H1 (cell line): ENCODE measurements at regions not wholly inside any gene's neighbourhood (a gene's known extent, or its start where the extent isn't known, plus 50 kb on each side); places are given as distances from the start of the nearest gene placed in this dataset.

Experiments
- CTCF ChIA-PET: fragments of 300-600 bp; sonication (Branson Sonifier 250); formaldehyde crosslinking; loops from one replicate; lab custom pipeline; 2021; ENCODE audit not compliant: partially characterized antibody; lab: Charles Lee
- POLR2A ChIA-PET: fragments of 300-600 bp; sonication (Branson Sonifier 250); formaldehyde crosslinking; loops from one replicate; lab custom pipeline; 2021; ENCODE audit warnings: inconsistent platforms; ENCODE audit not compliant: partially characterized antibody; lab: Charles Lee
- DNase-seq, 2 experiments: peaks; one replicate each; pipeline versions ENCODE4 v3.0.0 to v3.0.0-alpha.2; 2010 to 2022; ENCODE audit warnings: low spot score in 2 of 2, low read depth in 1 of 2, mixed read lengths in 1 of 2
- FAIRE-seq: peaks from 2 replicates; lab custom pipeline; 2011; peaks lifted over from hg19 to GRCh38; lab: Jason Lieb, UNC
- H2AFZ ChIP-seq: 2 replicates; pipeline ENCODE4 v1.8.1; 2012; ENCODE audit warnings: low read length, inconsistent platforms
- H2AK5ac ChIP-seq: 2 replicates; pipeline ENCODE4 v1.6.1; 2013; ENCODE audit warnings: low read depth, low read length
- H2BK120ac ChIP-seq: replicated peaks from 2 replicates; pipeline ENCODE3; 2013; ENCODE audit warnings: low read depth, low read length, inconsistent platforms
- H2BK12ac ChIP-seq: 2 replicates; pipeline ENCODE4 v1.6.1; 2013; ENCODE audit warnings: low read depth, low read length
- H2BK15ac ChIP-seq: 2 replicates; pipeline ENCODE4 v1.6.1; 2013; ENCODE audit warnings: low read length
- H2BK20ac ChIP-seq: 2 replicates; pipeline ENCODE4 v1.6.1; 2013; ENCODE audit warnings: low read length
- H2BK5ac ChIP-seq: 2 replicates; pipeline ENCODE4 v1.6.1; 2013; ENCODE audit warnings: low read depth, low read length
- H3K14ac ChIP-seq: 2 replicates; pipeline ENCODE4 v1.6.1; 2013; ENCODE audit warnings: inconsistent platforms; ENCODE audit not compliant: insufficient read length
- H3K18ac ChIP-seq: 2 replicates; pipeline ENCODE4 v1.6.1; 2013; ENCODE audit warnings: low read length; ENCODE audit errors: extremely low read depth
- H3K23ac ChIP-seq: 2 replicates; pipeline ENCODE4 v1.6.1; 2013; ENCODE audit warnings: inconsistent platforms; ENCODE audit not compliant: insufficient read length
- H3K23me2 ChIP-seq: 2 replicates; pipeline ENCODE4 v1.6.1; 2013; ENCODE audit warnings: low read depth, low read length
- H3K27ac ChIP-seq: 2 replicates; pipeline ENCODE4 v1.6.1; 2011; ENCODE audit warnings: low read depth, low read length, inconsistent platforms
- H3K27me3 ChIP-seq, 4 experiments: replicated peaks in 1 of 4; 1 replicate in 1 of 4; 2 replicates in 3 of 4; pipeline versions ENCODE4 v1.6.1 to v1.8.1; 2011 to 2013; ENCODE audit warnings: low read length in 3 of 4, mild to moderate bottlenecking in 3 of 4, inconsistent platforms in 2 of 4, mixed read lengths in 2 of 4, moderate library complexity in 1 of 4; ENCODE audit not compliant: control insufficient read depth in 3 of 4, insufficient read depth in 3 of 4; ENCODE audit errors: extremely low read depth in 1 of 4
- H3K36me3 ChIP-seq, 4 experiments: 2 replicates each; pipeline versions ENCODE4 v1.6.1 to v1.8.1; 2011 to 2013; ENCODE audit warnings: mild to moderate bottlenecking in 4 of 4, low read length in 3 of 4, moderate library complexity in 2 of 4, control low read depth in 1 of 4, inconsistent platforms in 1 of 4; ENCODE audit not compliant: insufficient read depth in 4 of 4, control insufficient read depth in 2 of 4
- H3K4ac ChIP-seq: replicated peaks from 2 replicates; pipeline ENCODE3; 2013; ENCODE audit warnings: low read length, low read depth, mixed read lengths, inconsistent platforms; ENCODE audit not compliant: insufficient read length
- H3K4me1 ChIP-seq, 4 experiments: replicated peaks in 1 of 4; 1 replicate in 1 of 4; 2 replicates in 3 of 4; pipeline versions ENCODE4 v1.6.1 to v1.8.1; 2011 to 2013; ENCODE audit warnings: low read length in 3 of 4, inconsistent platforms in 2 of 4, mixed read lengths in 1 of 4; ENCODE audit not compliant: insufficient read depth in 4 of 4, control insufficient read depth in 3 of 4
- H3K4me2 ChIP-seq, 2 experiments: 2 replicates each; pipeline versions ENCODE4 v1.6.1 to v1.8.1; 2011 to 2013; ENCODE audit warnings: low read depth in 2 of 2, low read length in 2 of 2, control low read depth in 1 of 2, inconsistent platforms in 1 of 2, mild to moderate bottlenecking in 1 of 2; ENCODE audit not compliant: insufficient read depth in 1 of 2
- H3K4me3 ChIP-seq, 4 experiments: fragments of 200-600, 300-600 bp in 1 of 4; sonication (generic), shearing (Covaris generic), sonication (Bioruptor Twin) in 1 of 4; 2 replicates each; pipeline versions ENCODE4 v1.5.1 to v1.8.1; 2011 to 2016; ENCODE audit warnings: low read length in 4 of 4, low read depth in 3 of 4, control low read depth in 2 of 4, inconsistent platforms in 2 of 4, mild to moderate bottlenecking in 2 of 4, mixed read lengths in 1 of 4, moderate library complexity in 1 of 4; ENCODE audit not compliant: insufficient read depth in 2 of 4; ENCODE audit errors: extremely low read depth in 1 of 4
- H3K56ac ChIP-seq: replicated peaks from 2 replicates; pipeline ENCODE3; 2013; ENCODE audit warnings: low read depth, mild to moderate bottlenecking, mixed read lengths, low read length, inconsistent platforms; ENCODE audit not compliant: insufficient read length
- H3K79me1 ChIP-seq: 2 replicates; pipeline ENCODE4 v1.6.1; 2013; ENCODE audit warnings: low read depth, low read length, control low read depth
- H3K79me2 ChIP-seq, 2 experiments: 2 replicates each; pipeline versions ENCODE4 v1.6.1 to v1.8.1; 2012 to 2013; ENCODE audit warnings: low read length in 2 of 2, mild to moderate bottlenecking in 2 of 2, inconsistent platforms in 1 of 2; ENCODE audit not compliant: insufficient read depth in 2 of 2, control insufficient read depth in 1 of 2
- H3K9ac ChIP-seq, 4 experiments: replicated peaks in 1 of 4; 1 replicate in 1 of 4; 2 replicates in 3 of 4; pipeline versions ENCODE4 v1.6.1 to v1.8.1; 2011 to 2013; ENCODE audit warnings: low read depth in 3 of 4, low read length in 3 of 4, control low read depth in 2 of 4, mild to moderate bottlenecking in 2 of 4, moderate library complexity in 2 of 4, inconsistent platforms in 1 of 4; ENCODE audit errors: extremely low read depth in 1 of 4
- H3K9me3 ChIP-seq, 2 experiments: 2 replicates each; pipeline versions ENCODE4 v1.6.1 to v1.8.1; 2012 to 2013; ENCODE audit warnings: mild to moderate bottlenecking in 2 of 2, moderate library complexity in 2 of 2, control low read depth in 1 of 2, inconsistent platforms in 1 of 2, low read depth in 1 of 2, low read length in 1 of 2, mixed read lengths in 1 of 2; ENCODE audit not compliant: insufficient read depth in 2 of 2
- H4K20me1 ChIP-seq, 2 experiments: replicated peaks in 1 of 2; 2 replicates each; pipeline versions ENCODE3 to v1.8.1; 2011 to 2013; ENCODE audit warnings: inconsistent platforms in 2 of 2, low read length in 2 of 2, mild to moderate bottlenecking in 1 of 2; ENCODE audit not compliant: insufficient read depth in 2 of 2, control insufficient read depth in 1 of 2
- H4K5ac ChIP-seq: 2 replicates; pipeline ENCODE4 v1.6.1; 2013; ENCODE audit warnings: low read length, low read depth, mixed read lengths, inconsistent platforms; ENCODE audit not compliant: insufficient read length
- H4K8ac ChIP-seq: 2 replicates; pipeline ENCODE4 v1.8.0; 2013; ENCODE audit warnings: mild to moderate bottlenecking, moderate library complexity, low read length, inconsistent platforms; ENCODE audit not compliant: insufficient read depth; ENCODE audit errors: extremely low read depth
- H4K91ac ChIP-seq: replicated peaks from 2 replicates; pipeline ENCODE3; 2013; ENCODE audit warnings: low read length, mixed read lengths, inconsistent platforms; ENCODE audit not compliant: insufficient read length
- ASH2L ChIP-seq: fragments of 200-600, 300-600 bp; sonication (generic); IDR thresholded peaks from one replicate; pipeline ENCODE4 v1.7.1; 2017; ENCODE audit warnings: low read length
- BACH1 ChIP-seq: IDR thresholded peaks from 2 replicates; pipeline ENCODE4 v1.6.1; 2012; ENCODE audit warnings: low read length, improper control_type of control experiment
- CBX5 ChIP-seq: fragments of 300-800, 300-1000 bp; sonication (generic); IDR thresholded peaks from 2 replicates; pipeline ENCODE4 v1.7.1; 2016; ENCODE audit warnings: antibody characterized with exemption, low read length, low read depth
- CHD1 ChIP-seq: IDR thresholded peaks from 2 replicates; pipeline ENCODE4 v1.6.1; 2012; ENCODE audit warnings: low read depth, low read length, improper control_type of control experiment
- E2F6 ChIP-seq: IDR thresholded peaks from 2 replicates; pipeline ENCODE4 v1.6.1; 2012; ENCODE audit warnings: inconsistent platforms
- GTF2F1 ChIP-seq: IDR thresholded peaks from 2 replicates; pipeline ENCODE4 v1.6.1; 2012; ENCODE audit warnings: low read depth, low read length, improper control_type of control experiment, borderline replicate concordance
- KDM5A ChIP-seq: fragments of 200-600 bp; IDR thresholded peaks from 2 replicates; pipeline ENCODE4 v1.7.1; 2012; ENCODE audit warnings: mild to moderate bottlenecking, low read length, inconsistent platforms, mixed read lengths
- MAFK ChIP-seq: IDR thresholded peaks from 2 replicates; pipeline ENCODE4 v1.6.1; 2012; ENCODE audit warnings: low read depth, mild to moderate bottlenecking, improper control_type of control experiment, low read length
- MAX ChIP-seq: IDR thresholded peaks from 2 replicates; pipeline ENCODE4 v1.6.1; 2012; ENCODE audit warnings: inconsistent platforms
- PHF8 ChIP-seq: fragments of 200-600 bp; sonication (generic); conservative IDR thresholded peaks from 2 replicates; pipeline ENCODE4 v1.7.1; 2012; ENCODE audit warnings: low read depth, mild to moderate bottlenecking, inconsistent platforms, low read length, moderate library complexity
- POLR2A ChIP-seq, 2 experiments: IDR thresholded peaks; 1 replicate in 1 of 2; 2 replicates in 1 of 2; pipeline ENCODE4 v1.6.1; 2011; ENCODE audit warnings: low read depth in 2 of 2, low read length in 2 of 2, mild to moderate bottlenecking in 2 of 2; ENCODE audit errors: control extremely low read depth in 1 of 2
- POU5F1 ChIP-seq: IDR thresholded peaks from 2 replicates; pipeline ENCODE4 v1.6.1; 2011; ENCODE audit warnings: low read depth, mild to moderate bottlenecking, low read length, moderate library complexity
- SP1 ChIP-seq: IDR thresholded peaks from 2 replicates; pipeline ENCODE4 v1.6.1; 2011; ENCODE audit warnings: low read depth, low read length
- ZNF274 ChIP-seq: IDR thresholded peaks from 2 replicates; pipeline ENCODE4 v1.7.0; 2012; ENCODE audit warnings: low read length, borderline replicate concordance; ENCODE audit errors: extremely low read depth
- WGBS, 2 experiments: shearing (Covaris generic) in 1 of 2; methylation state at CpG; one replicate each; pipeline versions ENCODE4 v1.1.6 to v1.1.7; 2013 to 2015; ENCODE audit warnings: low lambda C conversion rate in 2 of 2, mixed read lengths in 2 of 2, inconsistent platforms in 1 of 2, low coverage in 1 of 2, missing lambda C conversion rate in 1 of 2; ENCODE audit not compliant: insufficient replicate concordance in 2 of 2, insufficient coverage in 1 of 2, insufficient read length in 1 of 2; ENCODE audit errors: extremely low coverage in 1 of 2, missing lambda C conversion rate in 1 of 2; 5-methylcytosine and 5-hydroxymethylcytosine counted together

- 75% methylated on average over 4 of the region's 4 CpGs; no CpG with 5 or more reads in 1 of the 2 experiments for WGBS, 2 experiments
- H4K20me1 ChIP-seq = no peaks in the 10 kb centered on the region
- H2BK5ac ChIP-seq = no peak overlapping the region
- no peak overlapping the region for H3K4me2 ChIP-seq
- H2BK120ac ChIP-seq = no peak overlapping the region
- no peak overlapping the region for H2AK5ac ChIP-seq
- POLR2A ChIA-PET = no interaction called here
- no peaks in the 10 kb centered on the region for H3K4me1 ChIP-seq
- no peak overlapping the region for H2AFZ ChIP-seq
- no peak overlapping the region for H4K5ac ChIP-seq
- H3K14ac ChIP-seq = no peak overlapping the region
- no peak overlapping the region for H3K4me3 ChIP-seq
- no peaks in the 10 kb centered on the region for H3K27me3 ChIP-seq
- no peaks in the 10 kb centered on the region for H3K23me2 ChIP-seq
- no peaks in the 10 kb centered on the region for H3K79me2 ChIP-seq
- no peak overlapping the region for H3K9ac ChIP-seq
- H3K18ac ChIP-seq = no peak overlapping the region
- no peak for DNase-seq
- H3K9me3 ChIP-seq = peaks cover 0 to 3% of the 10 kb centered on the region in 2 experiments; a peak in 1 of 4 replicates
- no peak overlapping the region for H4K91ac ChIP-seq
- no peak for FAIRE-seq
- no peak overlapping the region for H3K27ac ChIP-seq
- no peak overlapping the region for H3K23ac ChIP-seq
- no peak overlapping the region for H4K8ac ChIP-seq
- no peak overlapping the region for H2BK12ac ChIP-seq
- H3K4ac ChIP-seq = no peak overlapping the region
- no peak overlapping the region for H2BK15ac ChIP-seq
- H3K56ac ChIP-seq = no peak overlapping the region
- H3K36me3 ChIP-seq = no peaks in the 10 kb centered on the region
- H3K79me1 ChIP-seq = peaks cover 3% of the 10 kb centered on the region; the same call in 1 of the 2 replicates
- CTCF ChIA-PET = no interaction called here
- H2BK20ac ChIP-seq = no peak overlapping the region
- TF ChIP-seq POLR2A (IDR thresholded peaks at IDR 0.05; ENCODE audit: control extremely low read depth in 1 of 2, low read depth in 2 of 2, low read length in 2 of 2) (no peak), BACH1 (no peak), POU5F1 (no peak), E2F6 (no peak), ZNF274 (no peak), GTF2F1 (no peak), CBX5 (no peak), ASH2L (no peak), SP1 (no peak), KDM5A (no peak), CHD1 (no peak), MAX (no peak), PHF8 (no peak), MAFK (no peak)
Measured at GRCh38 chr20:24816907-24817306, 132.2 kb upstream of the CST7 start.
